GM18868 (cell line): ENCODE measurements at regions not wholly inside any gene's neighbourhood (a gene's known extent, or its start where the extent isn't known, plus 50 kb on each side); places are given as distances from the start of the nearest gene placed in this dataset.
"Not testable (repeated sequence)": the region's sequence is repeated elsewhere in the genome, so short reads cannot be mapped to it uniquely, and the experiment has no call there.

ENCODE experiments used
- ATAC-seq: cut with Tn5 transposase; IDR thresholded peaks from one replicate; pipeline ENCODE4 v1.9.1; 2021; ENCODE audit warnings: mild to moderate bottlenecking, moderate library complexity; ENCODE audit not compliant: unreplicated experiment

GRCh38 chr4:83932750-83933391 lies 397.0 kb downstream of the GPAT3 start:
- no peak for ATAC-seq

GRCh38 chr4:83931659-83932438 lies 395.9 kb downstream of the GPAT3 start:
- no peak for ATAC-seq

- ATAC-seq, result no peak
These were observed 393.6 kb downstream of the GPAT3 start for GRCh38 chr4:83929550-83929949.

- ATAC-seq, result no peak
These were observed 391.0 kb downstream of the GPAT3 start for GRCh38 chr4:83926950-83927349.

GRCh38 chr4:83923341-83923740 lies 387.4 kb downstream of the GPAT3 start:
- ATAC-seq, result no peak

- ATAC-seq, result no peak
These were observed 386.5 kb downstream of the GPAT3 start for GRCh38 chr4:83922402-83922801.

GRCh38 chr4:83921124-83921523 lies 385.2 kb downstream of the GPAT3 start:
- no peak for ATAC-seq

GRCh38 chr4:83920375-83920774 lies 384.5 kb downstream of the GPAT3 start:
- no peak for ATAC-seq

GRCh38 chr4:83917572-83917971 lies 381.7 kb downstream of the GPAT3 start:
- no peak for ATAC-seq

GRCh38 chr4:83910693-83911092 lies 374.8 kb downstream of the GPAT3 start:
- no peak for ATAC-seq

- no peak for ATAC-seq
These were observed 370.7 kb downstream of the GPAT3 start for GRCh38 chr4:83906561-83906960.

- peak; percentile 43 for ATAC-seq
These were observed 370.0 kb downstream of the GPAT3 start for GRCh38 chr4:83905952-83906351.

- not testable (repeated sequence) for ATAC-seq
These were observed 367.8 kb downstream of the GPAT3 start for GRCh38 chr4:83903740-83904139.

GRCh38 chr4:83894831-83895230 lies 358.9 kb downstream of the GPAT3 start:
- no peak for ATAC-seq

- no peak for ATAC-seq
These were observed 354.9 kb downstream of the GPAT3 start for GRCh38 chr4:83890816-83891215.

GRCh38 chr4:83890231-83890630 lies 354.3 kb downstream of the GPAT3 start:
- no peak for ATAC-seq

GRCh38 chr4:83889802-83890201 lies 353.9 kb downstream of the GPAT3 start:
- ATAC-seq, result no peak

- ATAC-seq, result no peak
These were observed 349.6 kb downstream of the GPAT3 start for GRCh38 chr4:83885256-83886182.

- ATAC-seq, result no peak
These were observed 340.1 kb downstream of the GPAT3 start for GRCh38 chr4:83876047-83876446.

- no peak for ATAC-seq
These were observed 339.5 kb downstream of the GPAT3 start for GRCh38 chr4:83875437-83875836.

- ATAC-seq, result no peak
These were observed 338.1 kb downstream of the GPAT3 start for GRCh38 chr4:83873996-83874395.
